AG04450 (cell line): ENCODE measurements at regions not wholly inside any gene's neighbourhood (a gene's known extent, or its start where the extent isn't known, plus 50 kb on each side); places are given as distances from the start of the nearest gene placed in this dataset.

Experiments used
- CTCF ChIA-PET: fragments of 300-600, 350-600 bp; formaldehyde crosslinking; extraction: SDS; loops from one replicate; lab custom pipeline; 2022; ENCODE audit warnings: antibody characterized with exemption, inconsistent platforms; lab: Charles Lee
- POLR2A ChIA-PET: fragments of 350-600 bp; formaldehyde crosslinking; extraction: SDS; loops from one replicate; lab custom pipeline; 2021; ENCODE audit warnings: antibody characterized with exemption, inconsistent platforms; lab: Yijun Ruan, JAX
- DNase-seq: peaks from one replicate; pipeline ENCODE4 v3.0.0-alpha.2; 2011; ENCODE audit warnings: low read depth, low spot score
- H3K27ac ChIP-seq: one replicate; pipeline ENCODE4 v1.5.1; 2012; ENCODE audit warnings: low read depth, low read length, control low read depth
- H3K27me3 ChIP-seq: one replicate; pipeline ENCODE4 v1.6.0; 2012; ENCODE audit warnings: low read length; ENCODE audit not compliant: control insufficient read depth, insufficient read depth
- H3K4me3 ChIP-seq: 2 replicates; pipeline ENCODE4 v1.5.1; 2011; ENCODE audit warnings: mild to moderate bottlenecking, low read depth, low read length, control low read depth
- H3K9me3 ChIP-seq: 2 replicates; pipeline ENCODE4 v1.5.1; 2012; ENCODE audit warnings: low read length; ENCODE audit not compliant: control insufficient read depth, insufficient read depth
- TF ChIP-seq, protein P1 (sequence below): IDR thresholded peaks from 2 replicates; pipeline ENCODE4 v1.5.1; 2011; ENCODE audit warnings: low read depth, low read length, control low read depth, inconsistent platforms

DNA sequence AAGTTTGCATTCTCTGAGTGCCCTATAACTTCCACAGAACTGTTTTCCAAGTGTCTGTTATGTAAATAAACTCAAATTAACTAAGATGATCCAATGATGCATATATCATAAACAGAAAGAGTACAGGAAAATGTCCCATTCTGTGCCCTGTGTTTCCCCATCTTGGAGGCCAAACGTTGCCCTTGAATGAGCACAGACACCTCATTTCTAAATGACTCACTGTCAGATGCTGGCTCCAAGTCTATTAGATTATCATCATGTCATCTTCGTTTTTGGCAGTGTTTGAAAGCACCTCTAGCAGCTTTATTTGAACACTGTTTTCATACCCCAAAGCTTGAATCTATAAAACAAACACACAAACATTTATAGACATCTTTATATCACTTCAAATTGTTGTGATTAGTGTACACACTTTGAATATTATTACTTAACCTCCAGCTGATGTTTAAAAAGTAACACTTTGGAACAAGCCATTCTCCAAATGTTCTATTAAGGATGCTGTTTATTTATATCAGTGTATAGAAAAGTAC lies 424.2 kb downstream of the NOVA1 start:
- ChIA-PET CTCF (no interaction called here), POLR2A (no interaction called here)
- no peak for DNase-seq
- TF ChIP-seq, protein P1, sequence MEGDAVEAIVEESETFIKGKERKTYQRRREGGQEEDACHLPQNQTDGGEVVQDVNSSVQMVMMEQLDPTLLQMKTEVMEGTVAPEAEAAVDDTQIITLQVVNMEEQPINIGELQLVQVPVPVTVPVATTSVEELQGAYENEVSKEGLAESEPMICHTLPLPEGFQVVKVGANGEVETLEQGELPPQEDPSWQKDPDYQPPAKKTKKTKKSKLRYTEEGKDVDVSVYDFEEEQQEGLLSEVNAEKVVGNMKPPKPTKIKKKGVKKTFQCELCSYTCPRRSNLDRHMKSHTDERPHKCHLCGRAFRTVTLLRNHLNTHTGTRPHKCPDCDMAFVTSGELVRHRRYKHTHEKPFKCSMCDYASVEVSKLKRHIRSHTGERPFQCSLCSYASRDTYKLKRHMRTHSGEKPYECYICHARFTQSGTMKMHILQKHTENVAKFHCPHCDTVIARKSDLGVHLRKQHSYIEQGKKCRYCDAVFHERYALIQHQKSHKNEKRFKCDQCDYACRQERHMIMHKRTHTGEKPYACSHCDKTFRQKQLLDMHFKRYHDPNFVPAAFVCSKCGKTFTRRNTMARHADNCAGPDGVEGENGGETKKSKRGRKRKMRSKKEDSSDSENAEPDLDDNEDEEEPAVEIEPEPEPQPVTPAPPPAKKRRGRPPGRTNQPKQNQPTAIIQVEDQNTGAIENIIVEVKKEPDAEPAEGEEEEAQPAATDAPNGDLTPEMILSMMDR: no peak
- Histone ChIP-seq H3K27ac (no peak overlapping the region), H3K27me3 (no peaks in the 10 kb centered on the region), H3K9me3 (peaks cover 4% of the 10 kb centered on the region), H3K4me3 (no peak overlapping the region)

DNA sequence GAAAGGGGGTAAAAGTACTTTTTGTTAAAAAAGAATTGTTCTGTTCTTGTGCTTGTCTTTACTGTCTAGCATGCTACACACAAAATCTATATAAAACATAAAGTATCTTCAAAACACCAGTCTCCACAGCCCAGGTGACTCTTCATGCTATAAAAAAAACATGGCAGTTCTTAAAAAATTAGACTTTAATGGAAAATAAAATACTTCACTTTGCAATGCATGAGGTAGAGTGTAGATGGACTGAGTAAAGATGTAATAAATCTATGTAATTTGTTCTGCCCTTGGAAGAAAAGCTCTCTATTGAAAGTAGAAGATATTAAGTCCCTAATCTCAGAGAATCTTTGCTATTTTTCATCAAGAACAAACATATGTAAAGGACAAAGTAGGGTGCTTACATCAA lies 425.4 kb downstream of the NOVA1 start:
- DNase-seq: no peak
- Histone ChIP-seq H3K9me3 (peaks cover 4% of the 10 kb centered on the region), H3K27me3 (no peaks in the 10 kb centered on the region), H3K27ac (no peak overlapping the region), H3K4me3 (no peak overlapping the region)
- TF ChIP-seq, protein P1: no peak
- ChIA-PET POLR2A (no interaction called here), CTCF (no interaction called here)

DNA sequence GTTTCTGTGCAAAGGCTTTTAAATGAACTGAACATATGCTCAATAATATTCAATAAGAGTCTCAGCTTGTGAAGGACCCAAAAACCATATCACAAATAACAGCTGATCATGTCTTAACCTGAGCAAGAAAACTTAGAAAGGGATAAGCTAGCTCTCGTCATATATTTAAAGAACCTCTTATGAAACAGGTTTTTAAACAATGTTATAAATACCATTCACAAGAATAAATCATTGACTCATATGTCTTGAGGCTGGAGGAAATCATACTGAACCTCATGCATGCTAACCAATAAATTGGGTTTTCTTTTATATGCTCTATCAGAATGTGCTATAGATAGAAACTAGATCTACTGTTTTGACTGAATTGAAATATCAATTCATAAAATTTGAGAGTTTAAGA lies 426.9 kb downstream of the NOVA1 start:
- peaks cover 4% of the 10 kb centered on the region for H3K9me3 ChIP-seq
- H3K4me3 ChIP-seq: no peak overlapping the region
- DNase-seq: no peak
- TF ChIP-seq, protein P1: no peak
- POLR2A ChIA-PET: no interaction called here
- CTCF ChIA-PET: no interaction called here
- no peaks in the 10 kb centered on the region for H3K27me3 ChIP-seq
- H3K27ac ChIP-seq: no peak overlapping the region

DNA sequence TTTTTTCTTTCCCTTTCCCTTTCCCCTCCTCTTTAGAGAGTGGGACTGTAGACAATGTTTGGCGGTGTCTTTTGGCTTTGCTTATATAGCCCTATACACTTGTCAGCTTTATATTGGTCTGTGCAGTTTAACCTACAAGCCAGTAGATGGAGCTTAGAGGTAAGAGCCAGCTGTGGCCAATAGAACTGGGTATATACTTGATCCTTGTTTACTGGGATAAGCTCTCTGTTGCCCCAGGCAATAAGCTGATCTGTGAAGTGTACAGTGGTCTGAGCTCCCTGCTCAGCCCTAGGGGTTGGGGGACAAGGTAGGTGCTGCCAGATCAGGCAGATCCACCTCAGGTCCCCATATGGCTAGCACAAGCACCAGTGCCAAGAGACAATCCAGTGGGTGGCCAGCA lies 434.1 kb downstream of the NOVA1 start:
- TF ChIP-seq, protein P1: no peak
- CTCF ChIA-PET: no interaction called here
- no peak for DNase-seq
- Histone ChIP-seq H3K9me3 (peaks cover 8% of the 10 kb centered on the region; the same call in 1 of the 2 replicates), H3K4me3 (no peak overlapping the region), H3K27me3 (no peaks in the 10 kb centered on the region), H3K27ac (no peak overlapping the region)
- POLR2A ChIA-PET: no interaction called here

DNA sequence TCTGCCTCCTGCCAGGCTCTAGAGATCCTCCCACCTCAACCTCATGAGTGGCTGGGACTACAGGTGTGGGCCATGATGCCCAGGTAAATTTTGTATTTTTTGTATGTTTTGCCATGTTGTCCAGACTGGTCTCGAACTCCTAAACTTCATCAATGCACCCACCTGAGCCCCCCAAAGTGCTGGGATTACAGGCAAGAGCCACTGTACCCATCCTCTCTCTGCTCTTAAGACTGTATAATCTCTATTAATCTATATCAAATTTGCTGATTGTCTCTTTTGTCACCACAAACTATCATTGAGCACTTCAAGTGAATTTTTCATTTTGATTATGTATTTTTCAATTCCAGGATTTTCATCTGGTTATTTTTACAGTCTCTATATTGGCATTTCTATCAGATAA lies 440.3 kb downstream of the NOVA1 start:
- CTCF ChIA-PET: no interaction called here
- no peak for DNase-seq
- Histone ChIP-seq H3K9me3 (no peaks in the 10 kb centered on the region), H3K4me3 (no peak overlapping the region), H3K27me3 (no peaks in the 10 kb centered on the region), H3K27ac (no peak overlapping the region)
- TF ChIP-seq, protein P1: no peak
- POLR2A ChIA-PET: no interaction called here
